NCI-H1417 treated with DMSO at 0.1 percent for 48 hours (cell line): ENCODE measurements at regions not wholly inside any gene's neighbourhood (a gene's known extent, or its start where the extent isn't known, plus 50 kb on each side); places are given as distances from the start of the nearest gene placed in this dataset.

ENCODE experiments used
- DNase-seq: peaks from one replicate; lab custom pipeline; 2025; lab: John Stamatoyannopoulos, UW

GRCh38 chr13:33466262-33466661, 180.7 kb upstream of the STARD13 start:
- DNase-seq: no peak

- DNase-seq: no peak
Observed at GRCh38 chr13:33467556-33467955, 182.0 kb upstream of the STARD13 start.

GRCh38 chr13:33471204-33471603, 185.6 kb upstream of the STARD13 start:
- no peak for DNase-seq

GRCh38 chr13:33472446-33472845, 186.9 kb upstream of the STARD13 start:
- no peak for DNase-seq

- no peak for DNase-seq
Observed at GRCh38 chr13:33479105-33479504, 193.6 kb upstream of the STARD13 start.

GRCh38 chr13:33480561-33480960, 195.0 kb upstream of the STARD13 start:
- DNase-seq: no peak

- no peak for DNase-seq
Observed at GRCh38 chr13:33483471-33483870, 197.9 kb upstream of the STARD13 start.

GRCh38 chr13:33485247-33485646, 199.7 kb upstream of the STARD13 start:
- DNase-seq: no peak

- no peak for DNase-seq
Observed at GRCh38 chr13:33487575-33488243, 202.2 kb upstream of the STARD13 start.

- DNase-seq: no peak
Observed at GRCh38 chr13:33489563-33489962, 204.0 kb upstream of the STARD13 start.

GRCh38 chr13:33490461-33491327, 205.1 kb upstream of the STARD13 start:
- no peak for DNase-seq

- no peak for DNase-seq
Observed at GRCh38 chr13:33493672-33494365, 208.3 kb upstream of the STARD13 start.

GRCh38 chr13:33494596-33495204, 209.1 kb upstream of the STARD13 start:
- no peak for DNase-seq

- DNase-seq: no peak
Observed at GRCh38 chr13:33496336-33496735, 210.8 kb upstream of the STARD13 start.

GRCh38 chr13:33497146-33497845, 211.7 kb upstream of the STARD13 start:
- DNase-seq: no peak

- no peak for DNase-seq
Observed at GRCh38 chr13:33508060-33508459, 222.5 kb upstream of the STARD13 start.

GRCh38 chr13:33509642-33510229, 224.2 kb upstream of the STARD13 start:
- DNase-seq: no peak

GRCh38 chr13:33510350-33510970, 224.9 kb upstream of the STARD13 start:
- DNase-seq: no peak

- DNase-seq: no peak
Observed at GRCh38 chr13:33512880-33513554, 227.5 kb upstream of the STARD13 start.

GRCh38 chr13:33514362-33514761, 228.8 kb upstream of the STARD13 start:
- no peak for DNase-seq
